H1 (cell line): ENCODE measurements at regions not wholly inside any gene's neighbourhood (a gene's known extent, or its start where the extent isn't known, plus 50 kb on each side); places are given as distances from the start of the nearest gene placed in this dataset.

Experiments
- CTCF ChIA-PET: fragments of 300-600 bp; sonication (Branson Sonifier 250); formaldehyde crosslinking; loops from one replicate; lab custom pipeline; 2021; ENCODE audit not compliant: partially characterized antibody; lab: Charles Lee
- POLR2A ChIA-PET: fragments of 300-600 bp; sonication (Branson Sonifier 250); formaldehyde crosslinking; loops from one replicate; lab custom pipeline; 2021; ENCODE audit warnings: inconsistent platforms; ENCODE audit not compliant: partially characterized antibody; lab: Charles Lee
- DNase-seq, 2 experiments: peaks; one replicate each; pipeline versions ENCODE4 v3.0.0 to v3.0.0-alpha.2; 2010 to 2022; ENCODE audit warnings: low spot score in 2 of 2, low read depth in 1 of 2, mixed read lengths in 1 of 2
- FAIRE-seq: peaks from 2 replicates; lab custom pipeline; 2011; peaks lifted over from hg19 to GRCh38; lab: Jason Lieb, UNC
- H2AFZ ChIP-seq: 2 replicates; pipeline ENCODE4 v1.8.1; 2012; ENCODE audit warnings: low read length, inconsistent platforms
- H2AK5ac ChIP-seq: 2 replicates; pipeline ENCODE4 v1.6.1; 2013; ENCODE audit warnings: low read depth, low read length
- H2BK120ac ChIP-seq: replicated peaks from 2 replicates; pipeline ENCODE3; 2013; ENCODE audit warnings: low read depth, low read length, inconsistent platforms
- H2BK12ac ChIP-seq: 2 replicates; pipeline ENCODE4 v1.6.1; 2013; ENCODE audit warnings: low read depth, low read length
- H2BK15ac ChIP-seq: 2 replicates; pipeline ENCODE4 v1.6.1; 2013; ENCODE audit warnings: low read length
- H2BK20ac ChIP-seq: 2 replicates; pipeline ENCODE4 v1.6.1; 2013; ENCODE audit warnings: low read length
- H2BK5ac ChIP-seq: 2 replicates; pipeline ENCODE4 v1.6.1; 2013; ENCODE audit warnings: low read depth, low read length
- H3K14ac ChIP-seq: 2 replicates; pipeline ENCODE4 v1.6.1; 2013; ENCODE audit warnings: inconsistent platforms; ENCODE audit not compliant: insufficient read length
- H3K18ac ChIP-seq: 2 replicates; pipeline ENCODE4 v1.6.1; 2013; ENCODE audit warnings: low read length; ENCODE audit errors: extremely low read depth
- H3K23ac ChIP-seq: 2 replicates; pipeline ENCODE4 v1.6.1; 2013; ENCODE audit warnings: inconsistent platforms; ENCODE audit not compliant: insufficient read length
- H3K23me2 ChIP-seq: 2 replicates; pipeline ENCODE4 v1.6.1; 2013; ENCODE audit warnings: low read depth, low read length
- H3K27ac ChIP-seq: 2 replicates; pipeline ENCODE4 v1.6.1; 2011; ENCODE audit warnings: low read depth, low read length, inconsistent platforms
- H3K27me3 ChIP-seq, 4 experiments: replicated peaks in 1 of 4; 1 replicate in 1 of 4; 2 replicates in 3 of 4; pipeline versions ENCODE4 v1.6.1 to v1.8.1; 2011 to 2013; ENCODE audit warnings: low read length in 3 of 4, mild to moderate bottlenecking in 3 of 4, inconsistent platforms in 2 of 4, mixed read lengths in 2 of 4, moderate library complexity in 1 of 4; ENCODE audit not compliant: control insufficient read depth in 3 of 4, insufficient read depth in 3 of 4; ENCODE audit errors: extremely low read depth in 1 of 4
- H3K36me3 ChIP-seq, 4 experiments: 2 replicates each; pipeline versions ENCODE4 v1.6.1 to v1.8.1; 2011 to 2013; ENCODE audit warnings: mild to moderate bottlenecking in 4 of 4, low read length in 3 of 4, moderate library complexity in 2 of 4, control low read depth in 1 of 4, inconsistent platforms in 1 of 4; ENCODE audit not compliant: insufficient read depth in 4 of 4, control insufficient read depth in 2 of 4
- H3K4ac ChIP-seq: replicated peaks from 2 replicates; pipeline ENCODE3; 2013; ENCODE audit warnings: low read length, low read depth, mixed read lengths, inconsistent platforms; ENCODE audit not compliant: insufficient read length
- H3K4me1 ChIP-seq, 4 experiments: replicated peaks in 1 of 4; 1 replicate in 1 of 4; 2 replicates in 3 of 4; pipeline versions ENCODE4 v1.6.1 to v1.8.1; 2011 to 2013; ENCODE audit warnings: low read length in 3 of 4, inconsistent platforms in 2 of 4, mixed read lengths in 1 of 4; ENCODE audit not compliant: insufficient read depth in 4 of 4, control insufficient read depth in 3 of 4
- H3K4me2 ChIP-seq, 2 experiments: 2 replicates each; pipeline versions ENCODE4 v1.6.1 to v1.8.1; 2011 to 2013; ENCODE audit warnings: low read depth in 2 of 2, low read length in 2 of 2, control low read depth in 1 of 2, inconsistent platforms in 1 of 2, mild to moderate bottlenecking in 1 of 2; ENCODE audit not compliant: insufficient read depth in 1 of 2
- H3K4me3 ChIP-seq, 4 experiments: fragments of 200-600, 300-600 bp in 1 of 4; sonication (generic), shearing (Covaris generic), sonication (Bioruptor Twin) in 1 of 4; 2 replicates each; pipeline versions ENCODE4 v1.5.1 to v1.8.1; 2011 to 2016; ENCODE audit warnings: low read length in 4 of 4, low read depth in 3 of 4, control low read depth in 2 of 4, inconsistent platforms in 2 of 4, mild to moderate bottlenecking in 2 of 4, mixed read lengths in 1 of 4, moderate library complexity in 1 of 4; ENCODE audit not compliant: insufficient read depth in 2 of 4; ENCODE audit errors: extremely low read depth in 1 of 4
- H3K56ac ChIP-seq: replicated peaks from 2 replicates; pipeline ENCODE3; 2013; ENCODE audit warnings: low read depth, mild to moderate bottlenecking, mixed read lengths, low read length, inconsistent platforms; ENCODE audit not compliant: insufficient read length
- H3K79me1 ChIP-seq: 2 replicates; pipeline ENCODE4 v1.6.1; 2013; ENCODE audit warnings: low read depth, low read length, control low read depth
- H3K79me2 ChIP-seq, 2 experiments: 2 replicates each; pipeline versions ENCODE4 v1.6.1 to v1.8.1; 2012 to 2013; ENCODE audit warnings: low read length in 2 of 2, mild to moderate bottlenecking in 2 of 2, inconsistent platforms in 1 of 2; ENCODE audit not compliant: insufficient read depth in 2 of 2, control insufficient read depth in 1 of 2
- H3K9ac ChIP-seq, 4 experiments: replicated peaks in 1 of 4; 1 replicate in 1 of 4; 2 replicates in 3 of 4; pipeline versions ENCODE4 v1.6.1 to v1.8.1; 2011 to 2013; ENCODE audit warnings: low read depth in 3 of 4, low read length in 3 of 4, control low read depth in 2 of 4, mild to moderate bottlenecking in 2 of 4, moderate library complexity in 2 of 4, inconsistent platforms in 1 of 4; ENCODE audit errors: extremely low read depth in 1 of 4
- H3K9me3 ChIP-seq, 2 experiments: 2 replicates each; pipeline versions ENCODE4 v1.6.1 to v1.8.1; 2012 to 2013; ENCODE audit warnings: mild to moderate bottlenecking in 2 of 2, moderate library complexity in 2 of 2, control low read depth in 1 of 2, inconsistent platforms in 1 of 2, low read depth in 1 of 2, low read length in 1 of 2, mixed read lengths in 1 of 2; ENCODE audit not compliant: insufficient read depth in 2 of 2
- H4K20me1 ChIP-seq, 2 experiments: replicated peaks in 1 of 2; 2 replicates each; pipeline versions ENCODE3 to v1.8.1; 2011 to 2013; ENCODE audit warnings: inconsistent platforms in 2 of 2, low read length in 2 of 2, mild to moderate bottlenecking in 1 of 2; ENCODE audit not compliant: insufficient read depth in 2 of 2, control insufficient read depth in 1 of 2
- H4K5ac ChIP-seq: 2 replicates; pipeline ENCODE4 v1.6.1; 2013; ENCODE audit warnings: low read length, low read depth, mixed read lengths, inconsistent platforms; ENCODE audit not compliant: insufficient read length
- H4K8ac ChIP-seq: 2 replicates; pipeline ENCODE4 v1.8.0; 2013; ENCODE audit warnings: mild to moderate bottlenecking, moderate library complexity, low read length, inconsistent platforms; ENCODE audit not compliant: insufficient read depth; ENCODE audit errors: extremely low read depth
- H4K91ac ChIP-seq: replicated peaks from 2 replicates; pipeline ENCODE3; 2013; ENCODE audit warnings: low read length, mixed read lengths, inconsistent platforms; ENCODE audit not compliant: insufficient read length
- ATF3 ChIP-seq: IDR thresholded peaks from 2 replicates; pipeline ENCODE4 v1.6.1; 2011; ENCODE audit warnings: low read depth, mild to moderate bottlenecking, low read length; ENCODE audit not compliant: insufficient read depth
- CBX5 ChIP-seq: fragments of 300-800, 300-1000 bp; sonication (generic); IDR thresholded peaks from 2 replicates; pipeline ENCODE4 v1.7.1; 2016; ENCODE audit warnings: antibody characterized with exemption, low read length, low read depth
- CTBP2 ChIP-seq: IDR thresholded peaks from 2 replicates; pipeline ENCODE4 v1.7.0; 2011; ENCODE audit warnings: borderline replicate concordance, mild to moderate bottlenecking, moderate library complexity, mixed read lengths, low read length; ENCODE audit not compliant: insufficient read depth, insufficient read length
- CTCF ChIP-seq, 3 experiments: IDR thresholded peaks; 1 replicate in 2 of 3; 2 replicates in 1 of 3; pipeline versions ENCODE4 v1.5.1 to v1.6.1; 2011; ENCODE audit warnings: low read length in 3 of 3, mild to moderate bottlenecking in 3 of 3, inconsistent platforms in 2 of 3, low read depth in 1 of 3, moderate library complexity in 1 of 3; ENCODE audit not compliant: insufficient read depth in 1 of 3; ENCODE audit errors: control extremely low read depth in 1 of 3
- KDM5A ChIP-seq: fragments of 200-600 bp; IDR thresholded peaks from 2 replicates; pipeline ENCODE4 v1.7.1; 2012; ENCODE audit warnings: mild to moderate bottlenecking, low read length, inconsistent platforms, mixed read lengths
- NANOG ChIP-seq: IDR thresholded peaks from 2 replicates; pipeline ENCODE4 v1.6.1; 2011; ENCODE audit warnings: low read length, low read depth, mild to moderate bottlenecking, inconsistent platforms; ENCODE audit not compliant: insufficient read depth, poor library complexity, severe bottlenecking
- POU5F1 ChIP-seq: IDR thresholded peaks from 2 replicates; pipeline ENCODE4 v1.6.1; 2011; ENCODE audit warnings: low read depth, mild to moderate bottlenecking, low read length, moderate library complexity
- RFX5 ChIP-seq: IDR thresholded peaks from 2 replicates; pipeline ENCODE4 v1.6.1; 2011; ENCODE audit warnings: low read depth, low read length, improper control_type of control experiment, borderline replicate concordance
- WGBS, 2 experiments: shearing (Covaris generic) in 1 of 2; methylation state at CpG; one replicate each; pipeline versions ENCODE4 v1.1.6 to v1.1.7; 2013 to 2015; ENCODE audit warnings: low lambda C conversion rate in 2 of 2, mixed read lengths in 2 of 2, inconsistent platforms in 1 of 2, low coverage in 1 of 2, missing lambda C conversion rate in 1 of 2; ENCODE audit not compliant: insufficient replicate concordance in 2 of 2, insufficient coverage in 1 of 2, insufficient read length in 1 of 2; ENCODE audit errors: extremely low coverage in 1 of 2, missing lambda C conversion rate in 1 of 2; 5-methylcytosine and 5-hydroxymethylcytosine counted together

GRCh38 chr4:110275871-110276270, 77.5 kb upstream of the ELOVL6 start (continued):
- no peak for TF ChIP-seq KDM5A

DNA sequence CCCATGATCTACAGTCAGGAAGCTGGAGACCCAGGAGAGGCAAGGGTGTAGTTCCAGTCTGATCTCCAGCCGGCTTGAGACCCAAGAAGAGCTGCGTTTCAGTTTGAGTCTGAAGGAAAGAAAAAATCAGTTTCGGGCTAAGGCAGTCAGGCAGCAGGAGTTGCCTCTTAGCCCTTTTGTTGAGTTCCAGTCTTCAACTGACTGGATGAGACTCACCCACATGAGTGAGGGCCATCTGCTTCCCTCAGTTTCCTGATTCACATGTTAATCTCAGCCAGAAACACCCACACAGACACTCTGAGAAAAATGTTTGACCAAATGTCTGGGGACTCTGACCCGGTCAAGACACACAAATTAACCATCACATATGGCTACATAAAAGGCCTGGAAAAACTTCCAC, 73.6 kb upstream of the ELOVL6 start:
- Histone ChIP-seq H3K23me2 (no peaks in the 10 kb centered on the region), H3K79me1 (no peaks in the 10 kb centered on the region), H3K27me3 (no peaks in the 10 kb centered on the region), H3K4ac (no peak overlapping the region), H3K27ac (no peak overlapping the region), H3K9ac (no peak overlapping the region), H2BK12ac (no peak overlapping the region), H3K14ac (no peak overlapping the region), H2BK20ac (no peak overlapping the region), H3K4me1 (no peaks in the 10 kb centered on the region), H3K56ac (no peak overlapping the region), H4K91ac (no peak overlapping the region), H3K18ac (no peak overlapping the region), H2AFZ (no peak overlapping the region), H2BK15ac (no peak overlapping the region), H2AK5ac (no peak overlapping the region), H4K5ac (no peak overlapping the region), H4K8ac (no peak overlapping the region), H3K4me3 (no peak overlapping the region), H4K20me1 (no peaks in the 10 kb centered on the region), H3K36me3 (no peaks in the 10 kb centered on the region), H3K79me2 (no peaks in the 10 kb centered on the region), H2BK5ac (no peak overlapping the region), H2BK120ac (no peak overlapping the region), H3K9me3 (no peaks in the 10 kb centered on the region), H3K4me2 (no peak overlapping the region), H3K23ac (no peak overlapping the region)
- 74% methylated on average over 4 of the region's 4 CpGs; no CpG with 5 or more reads in 1 of the 2 experiments for WGBS, 2 experiments
- CTCF ChIA-PET: interaction anchor here (2.2 kb wide), 1 partner anchor 220 kb away, joined by 6 read pairs; no protein-coding TSS in a partner anchor
- FAIRE-seq (no peak), DNase-seq (no peak)
- POLR2A ChIA-PET: no interaction called here
- no peak for TF ChIP-seq ATF3
- TF ChIP-seq NANOG: no peak
- TF ChIP-seq RFX5: no peak
- no peak for TF ChIP-seq CBX5
- TF ChIP-seq CTCF (IDR thresholded peaks at IDR 0.05; ENCODE audit: control extremely low read depth in 1 of 3, insufficient read depth in 1 of 3, low read depth in 1 of 3, low read length in 3 of 3): no peak
- no peak for TF ChIP-seq CTBP2
- no peak for TF ChIP-seq POU5F1
